ENCODE measurements at regions not wholly inside any gene's neighbourhood (a gene's known extent, or its start where the extent isn't known, plus 50 kb on each side); places are given as distances from the start of the nearest gene placed in this dataset.

DNA sequence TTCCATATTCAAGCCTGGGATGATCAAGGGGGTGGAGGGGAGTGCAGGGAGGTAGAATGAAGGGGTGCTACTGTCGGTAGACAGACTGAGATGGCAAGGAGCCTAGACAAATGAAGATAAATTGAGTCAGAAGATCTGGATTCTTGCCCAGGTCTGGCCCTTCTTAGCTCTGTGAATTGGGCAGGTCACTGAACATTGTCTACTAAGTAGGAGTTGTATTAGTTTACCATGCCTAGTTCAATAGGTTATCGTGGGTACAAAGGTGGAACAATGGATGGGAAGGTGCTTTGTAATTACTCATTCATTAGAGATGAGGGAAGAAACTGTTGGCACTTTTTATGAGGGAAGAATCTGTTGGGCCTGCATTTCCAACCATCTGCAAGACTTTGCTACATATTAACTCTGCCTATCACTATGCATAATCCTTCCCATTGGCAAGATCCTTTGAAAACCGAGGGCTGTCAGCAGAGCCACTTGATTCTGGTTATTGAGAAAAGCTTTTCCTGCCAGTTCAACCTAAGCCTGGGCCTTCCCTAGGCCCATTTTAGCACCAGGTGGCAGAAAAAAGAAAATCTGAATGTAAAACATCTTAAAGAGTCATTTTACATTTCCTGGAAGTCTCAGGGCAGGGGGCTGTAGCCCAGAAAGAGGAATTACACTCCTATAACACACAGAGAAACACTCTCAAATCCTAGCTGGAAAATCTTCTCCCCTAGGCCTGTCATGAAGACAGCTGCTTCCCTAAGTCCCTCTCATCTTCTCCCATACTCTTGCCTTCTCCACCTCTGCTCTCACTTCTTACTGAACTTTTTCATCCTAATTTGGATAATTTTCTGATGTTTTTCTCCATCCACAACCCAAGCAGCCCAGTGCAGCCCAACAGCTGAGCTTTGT, 103.5 kb downstream of the CD24 start:
- no peak for DNase-seq (ENCODE audit: low spot score)
- no peaks in the 10 kb centered on the region for H3K27me3 ChIP-seq (ENCODE audit: control insufficient read depth in 4 of 4, insufficient read depth in 4 of 4, low read length in 3 of 4)
- H3K27ac ChIP-seq (ENCODE audit: low read depth in 1 of 2, low read length in 2 of 2), result no peak overlapping the region
- H3K36me3 ChIP-seq (ENCODE audit: control insufficient read depth in 4 of 4, insufficient read depth in 3 of 4, low read depth in 1 of 4, low read length in 3 of 4), result no peaks in the 10 kb centered on the region
- peaks cover 0 to 4% (median under 1%) of the 10 kb centered on the region in 4 donors for H3K9me3 ChIP-seq (ENCODE audit: control insufficient read depth in 4 of 4, low read length in 3 of 4)
- TF ChIP-seq CTCF (IDR thresholded peaks at IDR 0.05; ENCODE audit: low read depth, low read length, missing input control), result no peak
- TF ChIP-seq YY1 (IDR thresholded peaks at IDR 0.05), result no peak
- TF ChIP-seq HNF4G (IDR thresholded peaks at IDR 0.05), result no peak
- no peak for TF ChIP-seq MAX (IDR thresholded peaks at IDR 0.05)
- TF ChIP-seq SP1 (IDR thresholded peaks at IDR 0.05), result no peak
- TF ChIP-seq FOXA2 (IDR thresholded peaks at IDR 0.05), result no peak
- TF ChIP-seq GABPA (IDR thresholded peaks at IDR 0.05 in 1 of 2, conservative IDR thresholded peaks at IDR 0.05 in 1 of 2), result no peak
- TF ChIP-seq RAD21 (IDR thresholded peaks at IDR 0.05), result no peak
- TF ChIP-seq TAF1 (conservative IDR thresholded peaks at IDR 0.05), result no peak
- no peak for TF ChIP-seq NR2F2 (IDR thresholded peaks at IDR 0.05)
- TF ChIP-seq, protein P1, sequence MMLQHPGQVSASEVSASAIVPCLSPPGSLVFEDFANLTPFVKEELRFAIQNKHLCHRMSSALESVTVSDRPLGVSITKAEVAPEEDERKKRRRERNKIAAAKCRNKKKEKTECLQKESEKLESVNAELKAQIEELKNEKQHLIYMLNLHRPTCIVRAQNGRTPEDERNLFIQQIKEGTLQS (IDR thresholded peaks at IDR 0.05), result no peak
- no peak for TF ChIP-seq RXRA (IDR thresholded peaks at IDR 0.05)
- TF ChIP-seq ZBTB33 (IDR thresholded peaks at IDR 0.05), result no peak
- no peak for TF ChIP-seq HNF4A (conservative IDR thresholded peaks at IDR 0.05)
- TF ChIP-seq EGR1 (IDR thresholded peaks at IDR 0.05; ENCODE audit: low read depth in 2 of 2), result no peak
- no peak for TF ChIP-seq JUND (IDR thresholded peaks at IDR 0.05)
- no peak for TF ChIP-seq FOXA1 (IDR thresholded peaks at IDR 0.05)
- no peak for TF ChIP-seq REST (IDR thresholded peaks at IDR 0.05)
- H3K9ac ChIP-seq (ENCODE audit: low read depth in 1 of 2, low read length in 2 of 2), result no peak overlapping the region
- no peak overlapping the region for H3K4me3 ChIP-seq (ENCODE audit: low read depth in 1 of 3, low read length in 3 of 3)
- H3K4me1 ChIP-seq (ENCODE audit: control insufficient read depth in 4 of 4, insufficient read depth in 4 of 4, low read length in 3 of 4), result no peaks in the 10 kb centered on the region
- WGBS, result 69% methylated on average over 3 of the region's 3 CpGs
